LNCAP (cell line): ENCODE measurements at regions not wholly inside any gene's neighbourhood (a gene's known extent, or its start where the extent isn't known, plus 50 kb on each side); places are given as distances from the start of the nearest gene placed in this dataset.

Source experiments
- TF ChIP-seq, protein P1 (sequence below): fragments of 450-650 bp; IDR thresholded peaks from 2 replicates; pipeline ENCODE4 v1.5.1; 2017; ENCODE audit warnings: mild to moderate bottlenecking

DNA sequence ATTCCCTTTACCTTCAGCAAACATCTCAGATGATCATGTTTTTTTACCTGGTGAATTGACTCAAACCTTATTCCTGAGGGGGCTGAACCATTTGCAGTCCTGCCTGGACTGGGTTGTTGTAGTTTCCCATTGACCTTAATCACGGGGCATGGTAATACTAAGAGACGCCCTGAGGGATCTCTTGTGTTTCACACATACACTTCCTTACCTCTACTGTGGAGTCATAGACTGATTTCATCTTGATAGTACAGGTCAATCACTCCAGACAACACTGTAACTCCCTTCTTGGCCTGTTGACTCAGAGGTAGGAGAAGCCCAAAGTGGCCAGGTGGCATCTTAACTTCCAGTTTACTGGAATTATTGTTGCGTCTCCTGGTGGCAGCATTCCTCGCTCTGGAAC is 1064.0 kb upstream of the PCDH10 start:
- TF ChIP-seq, protein P1, sequence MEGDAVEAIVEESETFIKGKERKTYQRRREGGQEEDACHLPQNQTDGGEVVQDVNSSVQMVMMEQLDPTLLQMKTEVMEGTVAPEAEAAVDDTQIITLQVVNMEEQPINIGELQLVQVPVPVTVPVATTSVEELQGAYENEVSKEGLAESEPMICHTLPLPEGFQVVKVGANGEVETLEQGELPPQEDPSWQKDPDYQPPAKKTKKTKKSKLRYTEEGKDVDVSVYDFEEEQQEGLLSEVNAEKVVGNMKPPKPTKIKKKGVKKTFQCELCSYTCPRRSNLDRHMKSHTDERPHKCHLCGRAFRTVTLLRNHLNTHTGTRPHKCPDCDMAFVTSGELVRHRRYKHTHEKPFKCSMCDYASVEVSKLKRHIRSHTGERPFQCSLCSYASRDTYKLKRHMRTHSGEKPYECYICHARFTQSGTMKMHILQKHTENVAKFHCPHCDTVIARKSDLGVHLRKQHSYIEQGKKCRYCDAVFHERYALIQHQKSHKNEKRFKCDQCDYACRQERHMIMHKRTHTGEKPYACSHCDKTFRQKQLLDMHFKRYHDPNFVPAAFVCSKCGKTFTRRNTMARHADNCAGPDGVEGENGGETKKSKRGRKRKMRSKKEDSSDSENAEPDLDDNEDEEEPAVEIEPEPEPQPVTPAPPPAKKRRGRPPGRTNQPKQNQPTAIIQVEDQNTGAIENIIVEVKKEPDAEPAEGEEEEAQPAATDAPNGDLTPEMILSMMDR = no peak

DNA sequence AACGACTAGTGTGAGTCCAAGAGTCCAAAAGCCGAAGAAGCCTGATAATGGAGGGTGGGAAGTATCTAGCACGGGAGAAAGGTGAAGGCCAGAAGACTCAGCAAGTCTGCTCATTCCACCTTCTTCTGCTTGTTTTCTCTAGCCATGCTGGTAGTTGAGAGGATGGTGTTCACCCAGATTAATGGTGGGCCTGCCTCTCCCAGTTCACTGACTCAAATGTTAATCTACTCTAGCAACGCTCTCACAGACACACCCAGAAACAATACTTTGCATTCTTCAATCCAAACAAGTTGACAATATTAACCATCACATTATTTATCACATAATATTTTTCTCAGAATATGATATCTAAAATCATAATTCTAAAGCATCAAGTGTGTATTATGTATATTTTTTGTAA is 1055.1 kb upstream of the PCDH10 start:
- TF ChIP-seq, protein P1 = no peak

DNA sequence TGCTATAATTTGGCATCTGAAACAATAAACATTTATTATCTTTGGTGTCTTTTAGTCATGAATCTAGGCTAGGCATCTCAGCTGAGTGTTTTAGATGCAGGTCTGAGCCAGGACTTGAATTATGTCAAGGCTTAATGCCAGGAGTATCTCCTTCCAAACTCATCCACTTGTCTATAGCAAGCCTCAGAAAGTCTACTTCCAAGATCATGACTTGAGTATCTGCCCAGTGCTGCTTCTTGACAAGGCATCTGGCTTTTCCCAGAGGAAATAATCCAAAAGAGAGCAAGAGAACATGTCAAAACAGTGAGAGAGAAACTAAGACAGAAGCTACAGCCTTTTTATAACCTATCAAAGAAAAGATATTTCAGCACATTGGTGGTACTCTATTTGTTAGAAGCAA is 1052.1 kb upstream of the PCDH10 start:
- TF ChIP-seq, protein P1 = no peak

DNA sequence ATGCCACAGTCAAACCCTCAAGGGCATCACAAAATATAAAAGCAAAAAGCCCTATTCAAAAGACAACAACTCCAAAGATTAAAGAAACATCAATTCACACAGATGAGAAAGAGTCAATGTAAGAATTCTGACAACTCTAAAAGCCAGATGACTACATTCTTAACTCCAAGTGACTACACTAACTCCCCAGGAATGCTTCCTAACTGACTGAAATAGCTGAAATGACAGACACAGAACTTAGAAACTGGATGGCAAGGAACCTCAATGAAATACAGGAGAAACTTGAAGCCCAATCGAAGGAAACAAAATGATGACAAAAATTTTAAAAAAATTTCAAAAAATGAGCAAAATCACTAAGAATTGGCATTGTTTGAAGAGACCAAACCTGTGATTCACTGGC is 1047.6 kb upstream of the PCDH10 start:
- TF ChIP-seq, protein P1 = no peak

DNA sequence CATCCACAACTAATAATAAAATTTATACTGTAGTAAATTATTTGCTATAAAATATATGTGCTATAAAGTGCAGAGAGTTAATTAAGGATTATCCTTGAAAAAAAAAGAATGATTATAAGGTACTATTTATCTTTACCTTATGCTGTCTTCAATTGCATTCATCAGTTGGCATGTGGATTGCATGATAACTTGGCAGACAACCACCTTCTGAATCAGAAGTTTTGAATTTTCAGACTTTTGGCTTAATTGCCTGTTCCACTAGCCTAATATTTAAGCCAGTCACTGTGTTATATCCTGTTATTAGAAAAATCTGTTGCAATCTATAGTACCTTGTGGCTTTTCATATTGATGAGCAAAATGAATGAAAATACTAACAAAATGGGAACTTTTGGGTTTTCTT is 1040.3 kb upstream of the PCDH10 start:
- TF ChIP-seq, protein P1 = no peak

DNA sequence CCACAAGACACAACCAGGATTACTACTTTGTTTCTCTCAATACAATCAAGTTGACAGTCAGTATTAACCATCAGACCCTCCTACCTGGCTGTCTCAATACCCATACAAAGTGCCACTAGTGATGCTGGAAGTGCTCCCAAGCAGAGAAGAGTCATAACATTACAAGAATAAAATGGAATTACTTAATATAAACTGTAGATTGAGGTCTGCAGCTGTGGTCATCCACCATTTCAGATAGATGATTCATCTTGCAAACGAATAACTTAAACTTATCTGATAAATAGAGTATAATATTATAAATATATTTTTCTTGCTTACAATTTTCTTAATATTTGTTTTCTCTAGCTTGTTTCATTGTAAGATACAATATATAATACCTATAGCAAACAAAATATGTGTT is 1034.2 kb upstream of the PCDH10 start:
- TF ChIP-seq, protein P1 = no peak

DNA sequence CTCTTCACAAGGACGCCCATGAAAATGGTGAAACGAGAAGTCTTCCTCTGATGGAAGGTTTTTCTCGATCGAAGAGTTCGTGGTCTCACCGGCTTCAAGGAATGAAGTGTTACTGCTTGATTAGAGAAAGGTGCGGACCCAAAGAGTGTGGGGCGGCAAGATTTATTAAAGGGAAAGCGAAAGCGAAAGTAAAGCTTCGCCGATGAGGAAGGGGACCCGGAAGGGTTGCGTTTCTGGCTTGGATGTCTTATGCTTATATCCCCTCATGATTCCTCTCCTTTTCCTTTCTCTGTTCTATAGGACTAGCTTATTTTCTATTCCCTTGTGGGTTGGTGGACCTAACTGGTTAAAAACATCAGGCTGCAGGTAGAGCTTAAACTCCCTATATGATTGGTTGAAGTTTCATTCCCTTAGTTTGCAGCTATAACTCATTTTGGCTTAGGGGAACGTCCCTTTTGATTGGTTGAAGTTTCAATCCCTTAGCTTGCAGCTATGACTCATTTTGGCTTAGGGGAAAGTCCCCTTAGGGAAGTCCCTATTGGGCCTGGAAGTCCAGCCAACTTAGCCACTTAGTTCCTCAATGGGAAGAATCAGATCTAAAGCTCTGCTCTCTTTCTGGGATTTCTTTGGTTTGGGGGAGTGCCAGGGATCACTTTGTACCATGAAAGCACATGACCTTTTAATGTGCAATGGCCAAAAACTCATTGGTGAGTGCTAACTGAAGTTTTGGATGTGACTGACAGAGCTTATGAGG is 1025.0 kb upstream of the PCDH10 start:
- TF ChIP-seq, protein P1 = no peak

DNA sequence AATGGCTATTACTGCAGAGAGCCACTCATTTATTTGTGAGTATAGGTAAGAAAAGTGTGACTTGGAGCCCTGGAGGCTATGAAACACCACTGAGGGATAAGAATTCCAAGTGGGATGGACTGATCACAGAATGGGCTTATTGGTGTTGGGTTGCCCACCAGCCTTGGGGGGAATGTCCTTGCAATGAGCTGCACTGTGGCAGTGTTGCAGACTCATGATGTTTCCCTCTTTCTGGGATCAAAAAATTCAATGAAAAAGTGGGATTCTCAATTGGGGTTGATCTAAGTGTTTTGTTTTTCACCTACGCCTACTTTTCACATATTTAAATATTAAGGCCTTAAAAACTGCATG is 1024.5 kb upstream of the PCDH10 start:
- TF ChIP-seq, protein P1 = no peak
